Calu3 (cell line): ENCODE measurements at regions not wholly inside any gene's neighbourhood (a gene's known extent, or its start where the extent isn't known, plus 50 kb on each side); places are given as distances from the start of the nearest gene placed in this dataset.

Experiments used
- BruUV-seq: library from RNA; stranded (reverse); fragments of 400-500 nt; replicated peaks from 2 replicates; lab custom pipeline; 2021; lab: Mats Ljungman, UMichigan
- CTCF ChIA-PET: fragments of 300-600 bp; sonication (Branson Sonifier 250); formaldehyde crosslinking; loops from one replicate; lab custom pipeline; 2022; ENCODE audit warnings: antibody characterized with exemption; lab: Charles Lee
- DNase-seq: peaks from one replicate; pipeline ENCODE4 v3.0.0; 2022
- H3K27ac Mint-ChIP-seq: one replicate; pipeline ENCODE4 v1.8.0; 2022; ENCODE audit warnings: mixed read lengths; ENCODE audit not compliant: unreplicated experiment
- H3K27me3 Mint-ChIP-seq: one replicate; pipeline ENCODE4 v1.8.0; 2022; ENCODE audit warnings: mixed read lengths; ENCODE audit not compliant: unreplicated experiment
- H3K36me3 Mint-ChIP-seq: one replicate; pipeline ENCODE4 v1.8.0; 2022; ENCODE audit warnings: mild to moderate bottlenecking, moderate library complexity, mixed read lengths; ENCODE audit not compliant: insufficient read depth, unreplicated experiment
- H3K4me1 Mint-ChIP-seq: one replicate; pipeline ENCODE4 v1.8.0; 2022; ENCODE audit warnings: mild to moderate bottlenecking, low read depth, mixed read lengths; ENCODE audit not compliant: unreplicated experiment
- H3K4me3 Mint-ChIP-seq: one replicate; pipeline ENCODE4 v1.8.0; 2022; ENCODE audit warnings: mild to moderate bottlenecking, low read depth, moderate library complexity, mixed read lengths; ENCODE audit not compliant: unreplicated experiment
- H3K9me3 Mint-ChIP-seq: one replicate; pipeline ENCODE4 v1.8.0; 2022; ENCODE audit warnings: low read depth, mixed read lengths; ENCODE audit not compliant: unreplicated experiment
- CTCF ChIP-seq: fragments of 200-600 bp; IDR thresholded peaks from one replicate; pipeline ENCODE4 v1.8.0; 2022; ENCODE audit warnings: antibody characterized with exemption; ENCODE audit not compliant: unreplicated experiment
- intact Hi-C: fragments of 100-400 bp; cut with micrococcal nuclease; formaldehyde crosslinking; loops from one replicate; pipeline ENCODE4 v1.10.0; 2022; ENCODE audit not compliant: unreplicated experiment

- Mint-ChIP-seq H3K9me3 (no peaks in the 10 kb centered on the region), H3K27ac (no peak overlapping the region), H3K36me3 (no peaks in the 10 kb centered on the region), H3K4me3 (no peak overlapping the region), H3K27me3 (no peaks in the 10 kb centered on the region), H3K4me1 (no peaks in the 10 kb centered on the region)
- intact Hi-C loops = no loop called here
- TF ChIP-seq CTCF = no peak
- DNase-seq = no peak
- CTCF ChIA-PET = interaction anchor here (0.7 kb wide), 1 partner anchor 300 kb away, joined by 4 read pairs; no protein-coding TSS in a partner anchor
- no TSS peak for BruUV-seq
Measured at GRCh38 chr6:135129136-135129856, 51.8 kb upstream of the MYB start.

DNA sequence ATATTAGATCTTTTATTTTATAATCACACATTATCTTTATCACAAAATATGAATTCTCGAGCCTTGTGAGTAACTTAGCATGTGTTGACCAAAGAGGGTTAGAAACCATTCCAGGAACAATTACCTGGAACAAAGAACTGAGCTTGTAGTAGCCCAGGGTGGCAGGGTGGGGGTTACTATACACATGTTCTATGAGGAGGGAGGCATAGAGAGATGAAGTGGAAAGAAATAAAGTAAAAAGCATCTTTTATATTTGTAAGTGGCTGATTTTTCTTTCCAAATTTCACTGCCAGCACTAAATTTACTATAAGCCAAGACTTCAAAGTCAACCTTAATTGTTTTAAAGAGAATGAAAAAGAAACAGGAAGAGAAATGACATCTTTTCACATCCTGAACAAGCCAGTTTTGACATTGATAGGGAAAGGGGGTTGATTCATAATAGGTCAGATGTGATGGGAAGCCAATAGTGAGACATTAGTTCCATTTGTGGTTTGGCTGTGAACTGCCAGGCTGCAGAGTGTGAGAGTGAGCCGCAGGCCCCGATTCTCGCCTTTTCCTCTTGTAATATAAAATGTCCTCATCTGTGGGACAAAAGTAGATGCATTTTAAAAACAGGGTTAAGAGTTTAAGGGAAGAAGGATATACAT, 52.7 kb upstream of the MYB start:
- H3K9me3 Mint-ChIP-seq = no peaks in the 10 kb centered on the region
- H3K4me3 Mint-ChIP-seq = no peak overlapping the region
- TF ChIP-seq CTCF = no peak
- no peaks in the 10 kb centered on the region for H3K27me3 Mint-ChIP-seq
- H3K36me3 Mint-ChIP-seq = no peaks in the 10 kb centered on the region
- no peak for DNase-seq
- no TSS peak for BruUV-seq
- CTCF ChIA-PET = interaction anchor here (0.6 kb wide), 1 partner anchor 158 kb away, joined by 3 read pairs; no protein-coding TSS in a partner anchor
- intact Hi-C loops = no loop called here
- H3K4me1 Mint-ChIP-seq = no peaks in the 10 kb centered on the region
- no peak overlapping the region for H3K27ac Mint-ChIP-seq

DNA sequence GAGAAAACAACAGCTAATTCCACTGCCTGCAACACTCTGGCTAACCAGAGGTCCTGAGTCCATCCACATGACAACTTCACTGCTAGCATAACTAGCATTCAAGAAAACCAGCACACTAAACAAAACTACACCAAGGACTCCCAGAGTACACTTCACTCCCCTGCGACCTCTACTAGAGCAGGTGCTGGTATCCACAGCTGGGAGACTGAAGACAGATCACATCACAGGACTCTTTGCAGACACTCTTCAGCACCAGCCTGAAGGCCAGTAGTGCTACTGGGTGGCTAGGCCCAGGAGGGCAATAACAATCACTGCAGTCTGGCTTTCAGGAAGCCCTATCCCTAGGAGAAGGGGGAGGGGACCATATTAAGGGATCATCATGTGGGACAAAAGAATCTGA, 54.4 kb upstream of the MYB start:
- no peaks in the 10 kb centered on the region for H3K36me3 Mint-ChIP-seq
- H3K4me3 Mint-ChIP-seq = no peak overlapping the region
- H3K27ac Mint-ChIP-seq = no peak overlapping the region
- H3K27me3 Mint-ChIP-seq = no peaks in the 10 kb centered on the region
- CTCF ChIA-PET = no interaction called here
- H3K4me1 Mint-ChIP-seq = no peaks in the 10 kb centered on the region
- BruUV-seq = no TSS peak
- intact Hi-C loops = no loop called here
- DNase-seq = no peak
- no peaks in the 10 kb centered on the region for H3K9me3 Mint-ChIP-seq
- TF ChIP-seq CTCF = no peak

DNA sequence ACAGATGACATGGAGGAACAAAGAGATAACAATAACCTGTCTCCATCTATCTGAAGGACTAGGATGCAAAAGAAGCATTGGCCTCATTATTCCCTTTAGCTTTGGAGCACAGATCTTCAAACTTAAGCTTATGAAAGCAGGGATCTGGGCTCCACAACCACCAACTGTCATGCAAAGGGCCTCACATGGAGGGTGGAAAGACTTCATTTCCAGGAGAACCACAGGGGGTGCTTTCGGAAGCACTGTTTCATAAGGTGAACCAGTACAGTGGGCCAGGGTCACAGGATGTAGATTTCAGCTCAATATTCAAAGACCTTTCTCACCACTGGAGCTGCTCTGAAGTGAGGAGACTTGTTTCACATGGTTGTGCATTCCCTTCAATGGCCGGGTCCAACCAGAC, 55.1 kb upstream of the MYB start:
- no TSS peak for BruUV-seq
- intact Hi-C loops = no loop called here
- H3K27me3 Mint-ChIP-seq = no peaks in the 10 kb centered on the region
- H3K27ac Mint-ChIP-seq = no peak overlapping the region
- TF ChIP-seq CTCF = no peak
- no peaks in the 10 kb centered on the region for H3K36me3 Mint-ChIP-seq
- no peaks in the 10 kb centered on the region for H3K9me3 Mint-ChIP-seq
- no peak overlapping the region for H3K4me3 Mint-ChIP-seq
- no peaks in the 10 kb centered on the region for H3K4me1 Mint-ChIP-seq
- CTCF ChIA-PET = no interaction called here
- DNase-seq = no peak
